Heart left ventricle (tissue), 16 donors: ENCODE measurements at regions not wholly inside any gene's neighbourhood (a gene's known extent, or its start where the extent isn't known, plus 50 kb on each side); places are given as distances from the start of the nearest gene placed in this dataset.

Experiments used
- ATAC-seq, 4 donors: fragments of 200-7000 bp; cut with Tn5 transposase; one replicate each; pipeline ENCODE4 v1.9.1; 2020 to 2022; ENCODE audit warnings: moderate library complexity in 4 of 4, mild to moderate bottlenecking in 3 of 4, moderate number of reproducible peaks in 1 of 4
- DNase-seq, 5 donors: peaks; one replicate each; pipeline ENCODE4 v3.0.0-alpha.2; 2020
- H3K27ac ChIP-seq, 12 donors: fragments of 200-600 bp; sonication (generic) in 4 of 12; one replicate each; pipeline versions ENCODE4 v1.5.0 to v1.8.0; 2016 to 2022; ENCODE audit warnings: mild to moderate bottlenecking in 2 of 12
- H3K27me3 ChIP-seq, 9 donors: fragments of 200-600 bp; sonication (generic) in 2 of 9; one replicate each; pipeline versions ENCODE4 v1.5.1 to v1.8.0; 2016 to 2022; ENCODE audit warnings: mild to moderate bottlenecking in 3 of 9
- H3K36me3 ChIP-seq, 9 donors: fragments of 200-600 bp; sonication (generic) in 2 of 9; one replicate each; pipeline versions ENCODE4 v1.5.0 to v1.8.0; 2018 to 2022; ENCODE audit warnings: mild to moderate bottlenecking in 2 of 9
- H3K4me1 ChIP-seq, 12 donors: fragments of 200-600 bp; sonication (generic) in 4 of 12; one replicate each; pipeline versions ENCODE4 v1.5.0 to v1.8.0; 2016 to 2022; ENCODE audit warnings: mild to moderate bottlenecking in 3 of 12
- H3K4me3 ChIP-seq, 12 donors: fragments of 200-600 bp; sonication (generic) in 4 of 12; one replicate each; pipeline versions ENCODE4 v1.5.0 to v1.8.0; 2017 to 2022; ENCODE audit warnings: mild to moderate bottlenecking in 9 of 12, moderate library complexity in 4 of 12
- H3K9me3 ChIP-seq, 12 donors: fragments of 200-600 bp; sonication (generic) in 4 of 12; one replicate each; pipeline versions ENCODE4 v1.5.0 to v1.8.0; 2016 to 2022; ENCODE audit warnings: mild to moderate bottlenecking in 1 of 12
- POLR2A ChIP-seq, 2 donors: fragments of 450-650 bp; IDR thresholded peaks; one replicate each; pipeline ENCODE4 v1.6.1; 2017; ENCODE audit warnings: antibody characterized with exemption in 2 of 2, mild to moderate bottlenecking in 2 of 2, moderate library complexity in 2 of 2
- WGBS, 4 donors: extraction: QIAGEN DNeasy Blood & Tissue Kit in 2 of 4; methylation state at CpG; one replicate each; pipeline versions ENCODE4 v1.1.5 to v1.1.7; 2013 to 2018; 5-methylcytosine and 5-hydroxymethylcytosine counted together
- intact Hi-C, 10 donors: fragments of 100-400 bp; cut with DNase I; formaldehyde crosslinking; loops; one replicate each; pipeline versions ENCODE4 v1.11.1 to v1.14.2; 2022
- TF ChIP-seq, protein P1 (sequence below), 12 donors: fragments of 200-600 bp; sonication (generic) in 4 of 12; IDR thresholded peaks; one replicate each; pipeline versions ENCODE4 v1.5.0 to v1.8.0; 2018 to 2022; ENCODE audit warnings: antibody characterized with exemption in 12 of 12, mild to moderate bottlenecking in 5 of 12
- donor health status: ischemic (EF 13 %, LVEDD 7.1; RV severe dilation, severe dysfunction).
- donor health status: healthy with polysubstance abuse.
- donor health status: DM: no; HTN: yes; CAD: no.
- donor health status: DM: no; HTN: no; CAD: no.
- donor health status: ischemic (EF 25% LVEDD 6.9; RV normal size, moderate dysfunction).
- donor health status: ischemic (EF 25% LVEDD 5.7; RV mildly dilated, moderate dysfunction).
- donor health status: healthy.
- donor health status: DM: yes; HTN: yes; CAD: no.
- donor health status: ischemic (EF 35%, LVEDD 5.7; RV mildly dilated, moderate dysfunction).
- donor health status: nonischemic (EF 11% LVEDD 7.7; RV severe dilation, severe dysfunction).
- donor health status: DM: yes; HTN: yes; CAD: no.
- donor health status: PGD.
- donor health status: ischemic (EF 29% LVEDD 5.4; RV normal size, mild dysfunction).
- donor health status: nonischemic (EF 23%, LVEDD 6.1; RV moderate dilation, normal function).

DNA sequence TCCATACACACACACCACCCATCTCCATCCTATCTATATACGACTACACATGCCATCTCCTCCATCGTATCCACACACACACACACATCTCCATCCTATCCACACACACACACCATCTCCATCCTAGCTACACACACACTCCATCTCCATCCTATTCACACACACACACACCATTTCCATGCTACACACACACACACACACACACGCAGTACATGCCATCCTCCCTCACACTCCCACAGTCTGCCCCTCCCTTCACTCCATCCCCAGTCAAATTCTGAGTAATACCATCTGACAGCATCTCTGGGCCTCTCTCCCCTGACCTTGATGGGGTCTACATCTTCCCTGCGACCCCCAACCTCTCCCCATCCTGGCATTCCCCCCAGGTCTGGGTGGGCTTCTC lies 193.8 kb upstream of the LHX5 start:
- TF ChIP-seq POLR2A (IDR thresholded peaks at IDR 0.05): no peak
- TF ChIP-seq, protein P1, sequence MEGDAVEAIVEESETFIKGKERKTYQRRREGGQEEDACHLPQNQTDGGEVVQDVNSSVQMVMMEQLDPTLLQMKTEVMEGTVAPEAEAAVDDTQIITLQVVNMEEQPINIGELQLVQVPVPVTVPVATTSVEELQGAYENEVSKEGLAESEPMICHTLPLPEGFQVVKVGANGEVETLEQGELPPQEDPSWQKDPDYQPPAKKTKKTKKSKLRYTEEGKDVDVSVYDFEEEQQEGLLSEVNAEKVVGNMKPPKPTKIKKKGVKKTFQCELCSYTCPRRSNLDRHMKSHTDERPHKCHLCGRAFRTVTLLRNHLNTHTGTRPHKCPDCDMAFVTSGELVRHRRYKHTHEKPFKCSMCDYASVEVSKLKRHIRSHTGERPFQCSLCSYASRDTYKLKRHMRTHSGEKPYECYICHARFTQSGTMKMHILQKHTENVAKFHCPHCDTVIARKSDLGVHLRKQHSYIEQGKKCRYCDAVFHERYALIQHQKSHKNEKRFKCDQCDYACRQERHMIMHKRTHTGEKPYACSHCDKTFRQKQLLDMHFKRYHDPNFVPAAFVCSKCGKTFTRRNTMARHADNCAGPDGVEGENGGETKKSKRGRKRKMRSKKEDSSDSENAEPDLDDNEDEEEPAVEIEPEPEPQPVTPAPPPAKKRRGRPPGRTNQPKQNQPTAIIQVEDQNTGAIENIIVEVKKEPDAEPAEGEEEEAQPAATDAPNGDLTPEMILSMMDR (IDR thresholded peaks at IDR 0.05): no peak
- Histone ChIP-seq H3K27ac (no peak overlapping the region), H3K9me3 (no peaks in the 10 kb centered on the region), H3K4me1 (no peaks in the 10 kb centered on the region), H3K4me3 (no peak overlapping the region), H3K36me3 (no peaks in the 10 kb centered on the region), H3K27me3 (peaks cover 0 to 62% (median 35%) of the 10 kb centered on the region in 9 donors)
- no peak for DNase-seq
- WGBS, 4 donors: 82 to 83% (median 83%) methylated on average over 4 of the region's 4 CpGs
- ATAC-seq: no peak
- intact Hi-C loops: no loop called here

DNA sequence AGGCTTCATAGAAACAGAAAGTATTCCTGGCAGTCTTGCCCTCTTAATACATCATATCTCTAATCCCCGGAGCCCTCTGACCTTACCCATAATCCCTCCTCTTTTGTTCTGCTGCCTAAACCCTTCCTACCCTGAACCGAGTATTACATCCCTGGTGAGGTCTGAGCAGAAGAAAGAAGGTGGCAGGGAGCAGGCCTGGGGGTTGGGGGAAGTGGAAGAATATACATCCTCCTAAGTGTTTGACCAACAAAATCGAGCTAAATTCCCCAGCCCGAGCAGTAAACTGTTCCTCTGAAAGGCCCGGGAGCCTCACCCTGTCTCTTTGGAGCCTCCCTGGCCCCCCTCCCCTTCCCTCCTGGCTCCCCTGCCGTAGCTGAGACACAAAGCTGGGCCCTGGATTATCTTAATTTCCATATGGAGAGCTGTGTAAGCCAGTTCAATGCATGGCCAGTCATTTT lies 192.6 kb upstream of the LHX5 start:
- Histone ChIP-seq H3K27me3 (peaks cover 0 to 50% (median 23%) of the 10 kb centered on the region in 9 donors), H3K9me3 (no peaks in the 10 kb centered on the region), H3K27ac (no peak overlapping the region), H3K36me3 (no peaks in the 10 kb centered on the region), H3K4me3 (no peak overlapping the region), H3K4me1 (no peaks in the 10 kb centered on the region)
- TF ChIP-seq, protein P1 (IDR thresholded peaks at IDR 0.05): no peak
- no peak for TF ChIP-seq POLR2A (IDR thresholded peaks at IDR 0.05)
- DNase-seq: no peak
- no peak for ATAC-seq
- 15 to 37% (median 26%) methylated on average over 5 to 6 of the region's 6 CpGs for WGBS, 4 donors
- intact Hi-C loops: no loop called here

DNA sequence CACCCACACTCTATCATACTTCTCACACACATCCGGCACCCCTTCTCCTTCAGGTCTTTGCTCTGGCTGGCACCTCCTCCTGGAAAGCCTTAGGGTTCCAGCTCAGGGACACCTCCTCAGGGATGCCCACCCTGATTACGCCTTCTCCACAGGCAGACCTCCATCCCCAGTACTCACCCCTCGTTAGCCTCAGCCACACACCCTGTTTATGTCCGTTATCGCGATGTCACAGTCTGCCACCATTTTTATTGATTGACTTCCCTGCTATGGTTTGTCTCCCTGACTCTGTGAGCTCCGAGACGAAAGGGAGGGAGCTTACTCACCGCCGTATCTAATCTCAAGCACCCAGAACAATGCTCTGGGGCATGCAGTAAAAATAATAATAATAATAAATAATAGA lies 191.7 kb upstream of the LHX5 start:
- no peak overlapping the region for H3K4me3 ChIP-seq
- H3K4me1 ChIP-seq: no peaks in the 10 kb centered on the region
- intact Hi-C loops: no loop called here
- peaks cover 0 to 3% (median 0%) of the 10 kb centered on the region in 12 donors for H3K9me3 ChIP-seq
- H3K27ac ChIP-seq: no peak overlapping the region
- ATAC-seq (no peak), DNase-seq (no peak)
- H3K36me3 ChIP-seq: no peaks in the 10 kb centered on the region
- peaks cover 0 to 41% (median 14%) of the 10 kb centered on the region in 9 donors for H3K27me3 ChIP-seq
- 56 to 64% (median 61%) methylated on average over 10 of the region's 10 CpGs for WGBS, 4 donors
- TF ChIP-seq POLR2A (IDR thresholded peaks at IDR 0.05): no peak
- TF ChIP-seq, protein P1 (IDR thresholded peaks at IDR 0.05): no peak

DNA sequence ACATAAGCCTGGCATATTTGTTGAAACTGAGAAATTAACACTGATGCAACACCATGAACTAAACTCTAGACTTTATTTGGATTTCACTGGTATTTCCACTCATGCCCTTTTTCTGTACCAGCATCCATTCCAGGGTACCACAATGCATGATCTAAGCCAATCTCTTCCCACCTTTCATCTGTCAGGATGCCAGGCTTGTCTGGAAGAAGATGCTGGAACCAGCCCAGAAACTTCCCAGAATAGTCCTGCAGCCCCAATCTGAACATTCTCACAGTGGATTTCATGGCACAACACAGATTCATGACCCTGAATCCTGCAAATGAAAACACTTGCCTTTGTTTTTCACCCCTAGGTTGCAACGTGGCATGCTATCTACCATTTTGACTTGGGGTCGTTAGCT lies 189.3 kb upstream of the LHX5 start:
- WGBS, 4 donors: 43 to 53% (median 48%) methylated on average over 2 of the region's 2 CpGs
- Histone ChIP-seq H3K4me3 (no peak overlapping the region), H3K27me3 (peaks cover 0 to 21% (median 2%) of the 10 kb centered on the region in 9 donors), H3K4me1 (no peaks in the 10 kb centered on the region), H3K9me3 (peaks cover 0 to 27% (median 0%) of the 10 kb centered on the region in 12 donors), H3K36me3 (no peaks in the 10 kb centered on the region), H3K27ac (no peak overlapping the region)
- ATAC-seq (no peak), DNase-seq (no peak)
- intact Hi-C loops: no loop called here
- TF ChIP-seq POLR2A (IDR thresholded peaks at IDR 0.05): no peak
- TF ChIP-seq, protein P1 (IDR thresholded peaks at IDR 0.05): no peak
